NOMO-1 treated with DMSO at 0.1 percent for 48 hours (cell line): ENCODE measurements at regions not wholly inside any gene's neighbourhood (a gene's known extent, or its start where the extent isn't known, plus 50 kb on each side); places are given as distances from the start of the nearest gene placed in this dataset.
"Not testable (repeated sequence)": the region's sequence is repeated elsewhere in the genome, so short reads cannot be mapped to it uniquely, and the experiment has no call there.

Source experiments
- DNase-seq: peaks from one replicate; lab custom pipeline; 2025; ENCODE audit not compliant: unreplicated experiment; lab: John Stamatoyannopoulos, UW

- no peak for DNase-seq
Observed at GRCh38 chr10:4247379-4247778, 462.4 kb upstream of the KLF6 start.

GRCh38 chr10:4246881-4247358 is 461.9 kb upstream of the KLF6 start:
- peak; percentile 1 for DNase-seq

- peak; percentile 52 for DNase-seq
Observed at GRCh38 chr10:4243651-4244050, 458.6 kb upstream of the KLF6 start.

- DNase-seq: no peak
Observed at GRCh38 chr10:4243169-4243568, 458.2 kb upstream of the KLF6 start.

GRCh38 chr10:4242561-4243035 is 457.6 kb upstream of the KLF6 start:
- no peak for DNase-seq

DNA sequence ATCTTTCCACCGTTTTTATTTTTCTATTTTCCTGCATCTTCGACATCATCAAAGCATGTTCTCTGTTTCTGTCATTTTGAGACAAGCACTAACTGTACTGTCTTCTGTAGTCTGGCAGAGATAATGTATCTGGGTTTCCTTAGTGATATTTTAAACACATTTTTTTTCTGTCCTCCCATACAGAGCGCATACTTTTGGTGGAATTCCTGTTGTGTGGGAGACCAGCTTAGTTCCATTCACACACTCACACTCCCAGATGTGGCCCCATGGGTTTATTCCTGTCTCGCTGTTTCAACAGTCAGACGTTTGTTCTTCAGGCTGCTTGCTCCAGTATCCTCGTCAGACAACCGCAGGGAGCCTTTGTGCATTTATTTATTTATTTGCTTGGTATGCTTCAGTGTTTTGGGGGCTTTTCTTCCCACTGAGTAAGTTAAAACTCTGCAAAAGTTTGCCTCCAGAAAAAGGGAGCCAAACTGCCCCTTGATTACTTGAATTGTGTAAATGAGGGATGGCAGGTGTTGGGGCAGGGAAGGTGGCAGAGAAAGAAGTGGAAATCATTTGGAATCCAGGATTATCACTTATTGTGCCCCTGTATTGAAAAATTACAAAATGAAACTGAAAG is 456.8 kb upstream of the KLF6 start:
- DNase-seq: no peak

GRCh38 chr10:4240608-4241197 is 455.7 kb upstream of the KLF6 start:
- no peak for DNase-seq

DNA sequence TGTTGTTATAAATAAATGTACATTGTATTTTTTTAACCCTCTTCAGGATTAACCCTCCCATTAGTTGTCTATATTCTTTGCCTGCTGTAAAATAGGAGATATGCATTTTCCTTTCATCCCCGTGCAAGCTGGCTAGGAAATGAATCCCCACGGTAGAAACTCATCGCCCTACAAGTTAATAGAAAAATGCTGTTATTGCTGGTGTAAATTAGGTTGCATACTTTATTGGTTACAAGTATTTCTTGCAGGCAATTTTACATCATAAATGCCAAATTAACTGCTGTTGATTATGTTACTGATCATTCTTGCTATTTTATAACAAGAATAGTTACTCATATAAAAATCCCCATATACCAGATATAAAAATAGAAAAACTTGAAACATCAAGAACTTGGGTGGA is 454.2 kb upstream of the KLF6 start:
- no peak for DNase-seq

- DNase-seq: not testable (repeated sequence)
Observed at GRCh38 chr10:4236905-4237304, 451.9 kb upstream of the KLF6 start.

DNA sequence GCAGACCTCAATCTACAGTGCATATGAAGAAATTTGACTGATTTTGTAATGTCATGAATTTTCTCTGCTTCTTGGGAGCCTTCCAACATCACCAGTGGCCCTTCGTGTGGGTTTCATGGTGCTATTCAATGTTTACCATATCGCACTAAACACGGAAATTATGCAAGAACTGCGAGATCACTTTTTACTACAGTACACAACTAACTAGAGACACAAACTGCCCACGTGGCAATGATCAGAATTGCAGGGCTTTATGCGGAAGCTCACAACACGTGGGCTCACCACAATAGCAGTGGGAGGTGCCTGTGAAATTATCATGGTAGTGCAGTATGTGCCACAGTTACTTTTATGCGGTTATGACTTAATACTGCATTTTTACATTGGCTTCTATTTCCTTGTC is 449.7 kb upstream of the KLF6 start:
- DNase-seq: peak; percentile 88

DNA sequence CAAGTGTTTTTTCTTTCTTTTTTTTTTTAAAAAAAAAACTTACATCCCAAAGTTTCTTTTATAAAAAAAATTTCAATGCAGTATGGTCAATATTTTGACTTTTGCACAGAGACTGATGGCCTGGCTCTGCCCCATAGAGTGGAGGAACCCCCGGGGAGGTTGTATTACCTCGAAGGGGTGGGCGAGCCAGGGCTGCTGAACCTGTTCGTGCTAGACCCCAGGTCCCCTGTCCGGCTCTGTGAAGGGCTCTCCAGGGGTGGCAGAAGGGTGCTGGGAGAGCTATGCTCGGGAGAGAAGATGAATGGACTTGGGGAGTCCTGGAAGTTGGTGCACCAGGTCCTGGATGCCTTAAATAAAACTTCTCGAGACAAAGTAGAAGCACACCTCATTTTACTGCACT is 446.4 kb upstream of the KLF6 start:
- DNase-seq: no peak

DNA sequence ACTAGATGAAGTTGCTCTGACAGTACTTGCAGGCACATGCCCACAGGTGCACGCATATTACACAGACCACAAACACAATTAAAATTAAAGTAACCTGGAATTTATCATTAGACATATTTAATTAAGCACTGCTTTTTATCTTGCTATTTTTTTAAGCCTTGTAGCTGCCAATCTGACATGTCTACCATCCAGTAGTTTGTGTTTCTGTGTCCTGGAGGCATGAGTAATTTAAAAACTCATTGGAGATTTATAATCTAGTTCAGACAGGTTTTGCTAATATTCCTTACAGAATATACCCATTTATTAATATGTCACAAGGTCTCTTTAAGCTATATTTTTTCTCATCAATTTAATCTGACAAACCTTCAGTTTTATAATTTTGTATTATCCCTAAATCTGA is 445.0 kb upstream of the KLF6 start:
- DNase-seq: no peak

GRCh38 chr10:4229106-4229505 is 444.1 kb upstream of the KLF6 start:
- DNase-seq: no peak

DNA sequence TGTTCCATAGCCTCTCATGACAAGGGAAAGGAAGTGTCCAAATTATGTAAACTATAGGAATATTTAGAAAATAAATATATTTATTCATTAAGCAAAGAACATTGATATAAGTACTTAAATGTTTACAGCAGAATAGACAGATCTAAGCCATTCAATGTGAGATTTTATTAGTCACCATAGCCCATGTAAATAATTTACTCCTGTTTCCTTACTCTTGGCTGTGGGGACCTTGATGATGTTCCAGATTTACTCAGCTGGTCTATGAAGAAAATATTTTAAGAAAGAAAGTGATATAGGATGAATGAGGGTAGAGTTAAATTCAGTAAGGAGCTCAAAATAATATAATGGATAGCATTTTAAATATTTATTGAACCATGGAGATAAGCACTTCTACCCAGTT is 442.6 kb upstream of the KLF6 start:
- DNase-seq: no peak

- no peak for DNase-seq
Observed at GRCh38 chr10:4226941-4227540, 442.0 kb upstream of the KLF6 start.

DNA sequence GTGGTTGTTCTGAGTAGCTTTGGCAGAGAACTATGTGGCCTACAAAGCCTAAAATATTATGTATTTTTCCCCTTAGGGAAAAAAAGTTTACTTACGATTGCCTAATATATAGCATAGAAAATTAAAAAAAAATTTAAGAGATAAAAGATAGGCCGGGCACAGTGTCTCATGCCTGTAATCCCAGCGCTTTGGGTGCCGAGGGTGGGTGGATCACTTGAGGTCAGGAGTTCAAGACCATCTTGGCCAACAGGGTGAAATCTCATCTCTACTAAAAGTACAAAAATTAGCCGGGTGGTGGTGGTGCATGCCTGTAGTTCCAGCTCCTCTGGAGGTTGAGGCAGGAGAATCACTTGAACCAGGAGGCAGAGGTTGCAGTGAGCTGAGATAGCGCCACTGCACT is 439.2 kb upstream of the KLF6 start:
- DNase-seq: no peak

GRCh38 chr10:4221310-4221709 is 436.3 kb upstream of the KLF6 start:
- DNase-seq: not testable (repeated sequence)

GRCh38 chr10:4219901-4220300 is 434.9 kb upstream of the KLF6 start:
- no peak for DNase-seq

GRCh38 chr10:4217653-4218052 is 432.6 kb upstream of the KLF6 start:
- no peak for DNase-seq

- no peak for DNase-seq
Observed at GRCh38 chr10:4217187-4217586, 432.2 kb upstream of the KLF6 start.

DNA sequence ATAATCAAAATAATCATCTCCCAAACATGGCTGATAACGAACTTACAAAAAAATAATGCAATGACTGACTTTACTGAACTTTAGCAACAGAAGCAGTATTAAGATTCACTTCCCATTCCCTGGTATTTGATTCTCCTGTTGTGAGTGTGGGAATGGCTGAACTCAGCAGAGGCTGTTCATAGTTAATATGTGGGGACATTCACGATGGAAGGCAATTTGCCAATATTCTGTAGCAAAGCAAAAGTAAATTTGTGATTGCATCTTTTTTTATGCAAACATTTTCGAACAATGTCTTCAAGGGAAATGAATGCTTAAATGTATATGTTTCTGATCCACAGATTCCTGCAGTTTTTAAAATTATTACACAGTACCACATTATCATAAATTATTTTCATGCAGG is 431.7 kb upstream of the KLF6 start:
- no peak for DNase-seq

GRCh38 chr10:4215963-4216575 is 431.1 kb upstream of the KLF6 start:
- DNase-seq: no peak
